GM20000 (cell line): ENCODE measurements at regions not wholly inside any gene's neighbourhood (a gene's known extent, or its start where the extent isn't known, plus 50 kb on each side); places are given as distances from the start of the nearest gene placed in this dataset.

Source experiments
- DNase-seq: peaks from one replicate; pipeline ENCODE4 v3.0.0; 2012; ENCODE audit warnings: low spot score
- CTCF ChIP-seq: IDR thresholded peaks from 2 replicates; pipeline ENCODE4 v1.5.1; 2012; ENCODE audit warnings: mild to moderate bottlenecking, control low read depth; ENCODE audit errors: extremely low read depth, missing control alignments

DNA sequence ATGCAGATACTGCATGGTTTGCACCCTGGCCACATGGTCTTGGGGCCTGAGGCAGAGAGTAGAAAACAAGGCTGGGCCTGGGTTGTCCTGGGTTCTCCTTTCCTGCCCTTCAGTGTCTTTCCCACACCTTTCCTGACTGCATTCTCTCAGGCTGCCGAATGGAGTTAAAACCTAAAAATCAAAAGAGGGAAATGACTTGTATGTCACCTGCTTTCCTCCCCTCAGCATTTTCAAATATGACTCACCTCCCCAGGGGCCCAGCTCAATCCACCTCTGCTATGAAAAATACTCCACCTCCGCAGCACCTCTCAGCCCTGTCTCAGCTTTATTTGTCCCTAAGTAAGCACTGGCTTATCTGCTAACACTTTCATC, 457.8 kb upstream of the MEX3C start:
- peak; percentile 61 for DNase-seq
- TF ChIP-seq CTCF = no peak

DNA sequence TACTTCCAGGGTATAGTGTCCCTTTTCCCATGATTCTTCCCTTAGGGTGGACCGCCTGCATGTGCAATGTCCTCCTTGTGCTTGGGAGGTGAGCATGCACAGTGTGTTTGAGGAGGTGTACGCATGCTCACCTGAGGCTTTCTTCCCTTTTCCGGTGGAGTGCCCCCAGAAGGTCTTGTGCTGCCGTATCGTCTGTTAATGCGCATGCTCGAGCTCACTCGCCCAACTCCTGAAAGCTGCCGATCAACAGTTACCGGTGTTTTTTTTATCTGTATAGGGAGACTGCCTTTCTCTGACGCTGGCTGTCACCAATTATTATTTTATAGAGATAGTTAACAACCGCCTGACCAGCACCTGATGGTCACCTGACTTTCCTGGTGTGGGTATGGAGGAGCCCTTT, 458.8 kb upstream of the MEX3C start:
- DNase-seq = no peak

GRCh38 chr18:51658436-51658835, 461.0 kb upstream of the MEX3C start:
- no peak for DNase-seq
- no peak for TF ChIP-seq CTCF

More for the DNA sequence above, 458.8 kb upstream of the MEX3C start:
- no peak for TF ChIP-seq CTCF

GRCh38 chr18:51659781-51660180, 462.3 kb upstream of the MEX3C start:
- no peak for DNase-seq
- no peak for TF ChIP-seq CTCF

DNA sequence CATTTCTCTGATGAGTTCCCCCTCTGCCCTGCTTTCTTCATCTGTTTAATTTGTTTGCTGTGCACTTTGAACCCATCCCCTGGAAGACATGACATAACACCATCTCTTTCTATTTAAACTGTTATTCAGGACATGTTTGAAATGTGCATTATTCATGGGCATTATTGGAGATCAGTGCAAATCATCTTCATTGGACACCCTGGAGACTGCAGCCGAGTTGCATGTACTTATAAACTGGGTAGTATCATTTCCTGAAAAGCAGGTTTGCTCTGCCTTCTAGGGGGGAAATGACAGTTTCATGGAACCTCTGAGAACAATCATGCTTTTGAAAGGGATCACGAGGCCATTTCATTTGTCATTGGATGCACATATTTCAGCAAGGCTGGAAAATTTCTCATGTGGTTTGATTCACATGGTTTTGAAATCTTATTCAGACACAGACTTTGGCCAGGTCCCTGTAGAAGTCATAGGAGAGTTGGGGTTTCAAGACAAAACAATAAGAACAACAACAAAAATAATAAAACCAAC, 462.8 kb upstream of the MEX3C start:
- TF ChIP-seq CTCF = no peak
- DNase-seq = no peak

GRCh38 chr18:51664236-51664635, 466.8 kb upstream of the MEX3C start:
- DNase-seq = no peak
- TF ChIP-seq CTCF = no peak

- DNase-seq = no peak
- TF ChIP-seq CTCF = no peak
These were observed 469.3 kb upstream of the MEX3C start for GRCh38 chr18:51666763-51667191.
